Breast epithelium (tissue), 3 donors: ENCODE measurements at regions not wholly inside any gene's neighbourhood (a gene's known extent, or its start where the extent isn't known, plus 50 kb on each side); places are given as distances from the start of the nearest gene placed in this dataset.

Experiments used
- CTCF ChIP-seq, 3 donors: fragments of 450-650 bp; IDR thresholded peaks; one replicate each; pipeline ENCODE4 v1.5.1; 2016 to 2017; ENCODE audit warnings: antibody characterized with exemption in 3 of 3, mild to moderate bottlenecking in 3 of 3, moderate library complexity in 3 of 3
- POLR2A ChIP-seq: fragments of 450-650 bp; IDR thresholded peaks from one replicate; pipeline ENCODE4 v1.6.1; 2016; ENCODE audit warnings: antibody characterized with exemption, mild to moderate bottlenecking, moderate library complexity

GRCh38 chr7:15950299-15950698 lies 263.8 kb upstream of the MEOX2 start:
- TF ChIP-seq POLR2A, result no peak
- no peak for TF ChIP-seq CTCF (IDR thresholded peaks at IDR 0.05)
